ENCODE measurements at regions not wholly inside any gene's neighbourhood (a gene's known extent, or its start where the extent isn't known, plus 50 kb on each side); places are given as distances from the start of the nearest gene placed in this dataset.
A peak's percentile ranks its signal among the peaks of the same experiment; 100 is the strongest.

DNA sequence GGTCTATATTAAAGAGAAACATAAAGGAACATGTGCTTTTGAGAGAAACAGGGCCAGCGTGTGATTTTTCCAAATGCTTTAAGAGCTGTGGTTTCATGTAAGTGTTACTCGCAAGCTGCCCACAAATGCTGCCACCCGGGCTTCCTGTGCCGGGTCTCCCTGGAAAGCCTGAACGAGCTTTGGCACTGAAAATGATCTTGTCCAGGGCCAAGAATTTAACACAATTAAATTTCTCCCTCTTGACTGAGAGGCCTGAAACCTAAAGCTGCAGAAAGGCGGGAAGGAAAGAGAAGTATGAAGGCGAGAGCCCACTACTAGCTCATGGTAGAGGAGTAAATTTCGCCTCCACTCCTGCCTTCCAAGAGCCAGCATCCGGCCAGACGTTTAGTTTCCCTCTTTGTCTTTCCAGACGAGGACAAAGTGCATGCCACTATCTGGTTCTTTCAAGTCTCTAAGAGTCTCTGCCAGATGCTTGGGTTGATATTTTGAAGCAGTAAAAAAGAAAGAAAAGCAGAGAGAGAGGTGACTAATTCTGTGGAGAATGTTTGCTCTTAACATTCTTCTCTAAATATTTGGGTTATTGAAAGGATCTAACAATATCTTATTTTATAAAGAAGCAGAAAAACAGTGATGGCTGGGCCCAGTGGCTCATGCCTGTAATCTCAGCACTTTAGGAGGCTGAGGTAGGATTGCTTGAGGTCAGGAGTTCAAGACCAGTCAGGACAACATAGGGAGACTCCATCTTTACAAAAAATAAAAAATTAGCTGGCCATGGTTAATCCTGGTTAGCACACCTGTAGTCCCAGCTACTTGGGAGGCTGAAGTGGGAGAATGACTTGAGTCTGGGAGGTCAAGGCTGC lies 100.0 kb upstream of the HNRNPU start:
- TF ChIP-seq POLR2A (IDR thresholded peaks at IDR 0.05), result no peak
- TF ChIP-seq, protein P1, sequence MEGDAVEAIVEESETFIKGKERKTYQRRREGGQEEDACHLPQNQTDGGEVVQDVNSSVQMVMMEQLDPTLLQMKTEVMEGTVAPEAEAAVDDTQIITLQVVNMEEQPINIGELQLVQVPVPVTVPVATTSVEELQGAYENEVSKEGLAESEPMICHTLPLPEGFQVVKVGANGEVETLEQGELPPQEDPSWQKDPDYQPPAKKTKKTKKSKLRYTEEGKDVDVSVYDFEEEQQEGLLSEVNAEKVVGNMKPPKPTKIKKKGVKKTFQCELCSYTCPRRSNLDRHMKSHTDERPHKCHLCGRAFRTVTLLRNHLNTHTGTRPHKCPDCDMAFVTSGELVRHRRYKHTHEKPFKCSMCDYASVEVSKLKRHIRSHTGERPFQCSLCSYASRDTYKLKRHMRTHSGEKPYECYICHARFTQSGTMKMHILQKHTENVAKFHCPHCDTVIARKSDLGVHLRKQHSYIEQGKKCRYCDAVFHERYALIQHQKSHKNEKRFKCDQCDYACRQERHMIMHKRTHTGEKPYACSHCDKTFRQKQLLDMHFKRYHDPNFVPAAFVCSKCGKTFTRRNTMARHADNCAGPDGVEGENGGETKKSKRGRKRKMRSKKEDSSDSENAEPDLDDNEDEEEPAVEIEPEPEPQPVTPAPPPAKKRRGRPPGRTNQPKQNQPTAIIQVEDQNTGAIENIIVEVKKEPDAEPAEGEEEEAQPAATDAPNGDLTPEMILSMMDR (IDR thresholded peaks at IDR 0.05), result no peak
- peak overlapping the region; percentile 54 to 68 for H3K27ac ChIP-seq
- H3K36me3 ChIP-seq, result no peaks in the 10 kb centered on the region
- no peaks in the 10 kb centered on the region for H3K9me3 ChIP-seq
- H3K27me3 ChIP-seq, result no peaks in the 10 kb centered on the region
- no peak for DNase-seq
- peaks cover 5 to 6% of the 10 kb centered on the region in 2 donors for H3K4me1 ChIP-seq
- intact Hi-C loops (cut with DNase I; ENCODE audit: low total_unique reads), result no loop called here
- H3K4me3 ChIP-seq, result no peak overlapping the region

DNA sequence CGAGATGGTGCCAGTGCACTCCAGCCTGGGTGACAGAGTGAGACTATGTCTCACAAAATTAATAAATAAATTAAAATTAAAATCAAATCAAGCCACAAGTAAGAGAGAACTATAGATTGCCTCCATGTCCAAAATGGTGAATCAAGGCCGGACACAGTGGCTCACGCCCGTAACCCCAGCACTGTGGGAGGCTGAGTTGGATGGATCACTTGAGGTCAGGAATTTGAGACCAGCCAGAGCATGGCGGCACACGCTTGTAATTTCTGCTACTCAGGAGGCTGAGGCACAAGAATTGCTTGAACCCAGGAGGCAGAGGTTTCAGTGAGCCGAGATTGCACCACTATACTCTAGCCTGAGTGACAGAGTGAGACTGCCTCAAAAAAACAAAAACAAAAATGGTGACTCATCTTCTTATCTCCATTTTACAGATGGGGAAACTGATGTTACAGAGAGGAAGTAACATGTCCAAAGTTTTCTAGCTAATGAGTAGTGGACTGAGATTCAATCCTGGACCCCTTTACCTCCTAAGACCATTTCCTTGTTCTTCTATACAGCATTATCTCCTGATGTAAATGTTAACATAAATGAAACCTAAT lies 99.0 kb upstream of the HNRNPU start:
- Histone ChIP-seq H3K4me3 (no peak overlapping the region), H3K36me3 (no peaks in the 10 kb centered on the region), H3K27ac (peak overlapping the region; percentile 54 to 68), H3K9me3 (no peaks in the 10 kb centered on the region), H3K27me3 (no peaks in the 10 kb centered on the region), H3K4me1 (peaks cover 1 to 5% of the 10 kb centered on the region in 2 donors)
- TF ChIP-seq, protein P1 (IDR thresholded peaks at IDR 0.05), result no peak
- TF ChIP-seq POLR2A (IDR thresholded peaks at IDR 0.05), result no peak
- intact Hi-C loops (cut with DNase I; ENCODE audit: low total_unique reads), result no loop called here
- no peak for DNase-seq

DNA sequence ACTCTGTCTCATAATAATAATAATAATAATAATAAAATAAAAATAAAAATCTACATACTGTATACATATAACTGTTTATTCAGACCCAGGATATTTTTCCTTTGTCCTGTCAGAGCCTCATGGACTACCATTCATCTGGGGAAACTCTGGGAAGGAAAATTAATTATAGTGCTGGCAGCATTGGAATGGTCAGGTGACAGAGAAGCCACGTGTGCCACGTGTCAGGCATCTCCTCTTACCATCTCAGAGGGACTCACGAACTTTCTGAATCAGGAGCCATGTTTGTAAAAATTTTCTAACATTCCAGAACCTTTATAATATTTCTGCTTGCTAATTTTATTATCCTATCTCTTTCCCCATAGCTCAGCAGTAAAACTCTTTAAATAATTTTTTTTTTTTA lies 97.8 kb upstream of the HNRNPU start:
- H3K4me3 ChIP-seq, result no peak overlapping the region
- no peak for TF ChIP-seq POLR2A (IDR thresholded peaks at IDR 0.05)
- TF ChIP-seq, protein P1 (IDR thresholded peaks at IDR 0.05), result no peak

DNA sequence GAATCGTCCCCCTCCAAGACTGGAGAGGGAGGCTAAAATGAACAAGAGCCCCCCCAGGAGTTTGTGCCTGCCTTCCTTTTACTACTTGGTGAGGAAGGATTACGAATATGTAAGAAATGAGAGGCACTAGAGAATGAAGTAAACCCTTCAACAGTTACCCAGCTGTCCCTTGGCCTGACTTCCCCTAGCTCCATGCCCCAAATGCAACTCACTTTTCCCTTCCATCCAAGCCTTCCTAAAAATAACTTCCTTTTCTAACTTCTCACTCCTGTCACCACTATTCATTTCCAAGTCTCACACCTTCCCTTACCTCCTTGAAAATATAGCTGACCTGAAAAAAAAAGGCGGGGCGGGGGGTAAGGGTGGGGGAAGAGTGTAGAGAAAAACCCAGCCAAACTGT lies 96.6 kb upstream of the HNRNPU start:
- no peak for DNase-seq
- TF ChIP-seq, protein P1 (IDR thresholded peaks at IDR 0.05), result no peak
- no peak for TF ChIP-seq POLR2A (IDR thresholded peaks at IDR 0.05)
- H3K27ac ChIP-seq, result no peak overlapping the region
- no peaks in the 10 kb centered on the region for H3K27me3 ChIP-seq
- no peaks in the 10 kb centered on the region for H3K9me3 ChIP-seq
- peaks cover 0 to 5% of the 10 kb centered on the region in 2 donors for H3K4me1 ChIP-seq
- intact Hi-C loops (cut with DNase I; ENCODE audit: low total_unique reads), result no loop called here
- H3K36me3 ChIP-seq, result no peaks in the 10 kb centered on the region
- no peak overlapping the region for H3K4me3 ChIP-seq

More for the DNA sequence above, 97.8 kb upstream of the HNRNPU start:
- H3K4me1 ChIP-seq, result peaks cover 0 to 5% of the 10 kb centered on the region in 2 donors
- intact Hi-C loops (cut with DNase I; ENCODE audit: low total_unique reads), result no loop called here
- H3K27ac ChIP-seq, result no peak overlapping the region
- H3K27me3 ChIP-seq, result no peaks in the 10 kb centered on the region
- no peaks in the 10 kb centered on the region for H3K36me3 ChIP-seq
- no peak for DNase-seq
- no peaks in the 10 kb centered on the region for H3K9me3 ChIP-seq

DNA sequence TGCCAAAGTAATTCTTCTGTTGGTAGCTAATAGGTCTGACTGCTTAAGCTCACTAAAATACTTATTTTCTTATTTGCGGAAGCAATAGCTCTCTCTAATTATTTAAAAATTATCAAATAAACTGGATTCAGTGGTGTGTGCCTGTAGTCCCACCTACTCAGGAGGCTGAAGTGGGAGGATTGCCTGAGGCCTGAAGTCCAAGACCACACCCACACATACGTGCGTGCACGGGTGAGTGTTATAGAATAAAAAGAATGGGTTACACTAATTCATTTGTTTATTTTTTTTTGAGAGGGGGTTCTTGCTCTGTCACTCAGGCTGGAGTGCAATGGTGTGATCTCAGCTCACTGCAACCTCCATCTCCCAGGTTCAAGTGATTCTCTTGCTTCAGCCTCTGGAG lies 94.2 kb upstream of the HNRNPU start:
- Histone ChIP-seq H3K36me3 (no peaks in the 10 kb centered on the region), H3K27ac (no peak overlapping the region), H3K27me3 (no peaks in the 10 kb centered on the region), H3K9me3 (no peaks in the 10 kb centered on the region), H3K4me3 (no peak overlapping the region), H3K4me1 (no peaks in the 10 kb centered on the region)
- intact Hi-C loops (cut with DNase I; ENCODE audit: low total_unique reads), result no loop called here
- TF ChIP-seq, protein P1 (IDR thresholded peaks at IDR 0.05), result no peak
- TF ChIP-seq POLR2A (IDR thresholded peaks at IDR 0.05), result no peak
- DNase-seq, result no peak
